H1 (cell line): ENCODE measurements at regions not wholly inside any gene's neighbourhood (a gene's known extent, or its start where the extent isn't known, plus 50 kb on each side); places are given as distances from the start of the nearest gene placed in this dataset.

Experiments used
- ATF2 ChIP-seq: IDR thresholded peaks from 2 replicates; pipeline ENCODE4 v1.6.1; 2012; ENCODE audit warnings: low read length, inconsistent platforms
- CHD2 ChIP-seq: IDR thresholded peaks from 2 replicates; pipeline ENCODE4 v1.6.1; 2012; ENCODE audit warnings: low read length, improper control_type of control experiment
- CTCF ChIP-seq, 3 experiments: IDR thresholded peaks; 1 replicate in 2 of 3; 2 replicates in 1 of 3; pipeline versions ENCODE4 v1.5.1 to v1.6.1; 2011; ENCODE audit warnings: low read length in 3 of 3, mild to moderate bottlenecking in 3 of 3, inconsistent platforms in 2 of 3, low read depth in 1 of 3, moderate library complexity in 1 of 3; ENCODE audit not compliant: insufficient read depth in 1 of 3; ENCODE audit errors: control extremely low read depth in 1 of 3
- EP300 ChIP-seq, 2 experiments: IDR thresholded peaks; 1 replicate in 1 of 2; 2 replicates in 1 of 2; pipeline ENCODE4 v1.6.1; 2011 to 2012; ENCODE audit warnings: low read depth in 2 of 2, low read length in 2 of 2, mild to moderate bottlenecking in 2 of 2, borderline replicate concordance in 1 of 2, inconsistent platforms in 1 of 2, moderate library complexity in 1 of 2
- EZH2 ChIP-seq: fragments of 200-600 bp; sonication (generic); IDR thresholded peaks from 2 replicates; pipeline ENCODE4 v1.7.1; 2012; ENCODE audit warnings: low read depth, mild to moderate bottlenecking, moderate library complexity, low read length, inconsistent platforms; ENCODE audit not compliant: severe bottlenecking
- HDAC2 ChIP-seq, 2 experiments: fragments of 300-600 bp in 1 of 2; sonication (generic) in 1 of 2; IDR thresholded peaks; 2 replicates each; pipeline ENCODE4 v1.6.1; 2011 to 2012; ENCODE audit warnings: low read depth in 2 of 2, low read length in 2 of 2, mild to moderate bottlenecking in 2 of 2, moderate library complexity in 2 of 2, borderline replicate concordance in 1 of 2, inconsistent platforms in 1 of 2
- JUND ChIP-seq: IDR thresholded peaks from 2 replicates; pipeline ENCODE4 v1.6.1; 2011; ENCODE audit warnings: mild to moderate bottlenecking, improper control_type of control experiment, low read length
- MAFK ChIP-seq: IDR thresholded peaks from 2 replicates; pipeline ENCODE4 v1.6.1; 2012; ENCODE audit warnings: low read depth, mild to moderate bottlenecking, improper control_type of control experiment, low read length
- NRF1 ChIP-seq: IDR thresholded peaks from 2 replicates; pipeline ENCODE4 v1.6.1; 2011; ENCODE audit warnings: mild to moderate bottlenecking, low read depth, low read length, improper control_type of control experiment
- POLR2A ChIP-seq, 2 experiments: IDR thresholded peaks; 1 replicate in 1 of 2; 2 replicates in 1 of 2; pipeline ENCODE4 v1.6.1; 2011; ENCODE audit warnings: low read depth in 2 of 2, low read length in 2 of 2, mild to moderate bottlenecking in 2 of 2; ENCODE audit errors: control extremely low read depth in 1 of 2
- SRF ChIP-seq: IDR thresholded peaks from 2 replicates; pipeline ENCODE4 v1.6.1; 2011; ENCODE audit warnings: mild to moderate bottlenecking, low read depth, low read length, moderate library complexity
- TAF1 ChIP-seq: IDR thresholded peaks from 2 replicates; pipeline ENCODE4 v1.6.1; 2011; ENCODE audit warnings: mild to moderate bottlenecking, low read depth, low read length

- TF ChIP-seq EP300 (IDR thresholded peaks at IDR 0.05; ENCODE audit: borderline replicate concordance in 1 of 2, low read depth in 2 of 2, low read length in 2 of 2) (no peak), CTCF (IDR thresholded peaks at IDR 0.05; ENCODE audit: control extremely low read depth in 1 of 3, insufficient read depth in 1 of 3, low read depth in 1 of 3, low read length in 3 of 3) (no peak), SRF (no peak), MAFK (no peak), CHD2 (no peak), POLR2A (IDR thresholded peaks at IDR 0.05; ENCODE audit: control extremely low read depth in 1 of 2, low read depth in 2 of 2, low read length in 2 of 2) (no peak), EZH2 (no peak), NRF1 (no peak), JUND (no peak), ATF2 (no peak), TAF1 (no peak), HDAC2 (IDR thresholded peaks at IDR 0.05; ENCODE audit: borderline replicate concordance in 1 of 2, low read depth in 2 of 2, low read length in 2 of 2) (no peak)
Observed at GRCh38 chr2:137809837-137810236, 154.4 kb upstream of the HNMT start.
